SK-N-SH (cell line): ENCODE measurements at regions not wholly inside any gene's neighbourhood (a gene's known extent, or its start where the extent isn't known, plus 50 kb on each side); places are given as distances from the start of the nearest gene placed in this dataset.

Experiments used
- CTCF ChIA-PET: fragments of 300-600, 350-600 bp; formaldehyde crosslinking; extraction: SDS; loops from one replicate; lab custom pipeline; 2021; lab: Yijun Ruan, JAX
- POLR2A ChIA-PET: fragments of 350-600 bp; sonication (Branson Sonifier 250); formaldehyde crosslinking; extraction: SDS; loops from one replicate; lab custom pipeline; 2020; ENCODE audit warnings: antibody characterized with exemption, inconsistent platforms; lab: Yijun Ruan, JAX
- DNase-seq: peaks from one replicate; pipeline ENCODE4 v3.0.0; 2012
- H2AFZ ChIP-seq: fragments of 200-600 bp; sonication (generic); 2 replicates; pipeline ENCODE4 v1.8.1; 2016; ENCODE audit warnings: antibody characterized with exemption, mild to moderate bottlenecking, low read depth
- H3F3A ChIP-seq: fragments of 200-600 bp; sonication (generic); replicated peaks from 2 replicates; pipeline ENCODE3; 2016; ENCODE audit warnings: antibody characterized with exemption, mild to moderate bottlenecking; ENCODE audit not compliant: insufficient read depth
- H3K27ac ChIP-seq, 2 experiments: fragments of 200-500 bp in 1 of 2; fragments of 200-600 bp in 1 of 2; sonication (Bioruptor generic) in 1 of 2; sonication (generic), shearing (Covaris generic) in 1 of 2; 2 replicates each; pipeline versions ENCODE4 v1.5.1 to v1.6.1; 2014 to 2016; ENCODE audit warnings: low read depth in 2 of 2, inconsistent platforms in 1 of 2, low read length in 1 of 2, mild to moderate bottlenecking in 1 of 2, mixed read lengths in 1 of 2
- H3K27me3 ChIP-seq: fragments of 200-600 bp; sonication (generic), shearing (Covaris generic); 2 replicates; pipeline ENCODE4 v1.6.1; 2016; ENCODE audit warnings: mixed run types; ENCODE audit not compliant: insufficient read depth
- H3K36me3 ChIP-seq, 2 experiments: fragments of 200-500 bp in 1 of 2; fragments of 200-600 bp in 1 of 2; sonication (Bioruptor generic) in 1 of 2; sonication (generic) in 1 of 2; replicated peaks in 1 of 2; 2 replicates each; pipeline versions ENCODE3 to v1.5.1; 2014 to 2016; ENCODE audit warnings: low read length in 1 of 2, mild to moderate bottlenecking in 1 of 2; ENCODE audit not compliant: insufficient read depth in 2 of 2, control insufficient read depth in 1 of 2
- H3K4me1 ChIP-seq, 2 experiments: fragments of 200-500 bp in 1 of 2; fragments of 200-600 bp in 1 of 2; sonication (Bioruptor generic) in 1 of 2; sonication (generic), shearing (Covaris generic) in 1 of 2; 2 replicates each; pipeline versions ENCODE4 v1.5.1 to v1.6.1; 2014 to 2016; ENCODE audit warnings: low read depth in 1 of 2, low read length in 1 of 2, mixed run types in 1 of 2; ENCODE audit not compliant: insufficient read depth in 2 of 2, control insufficient read depth in 1 of 2
- H3K4me2 ChIP-seq: fragments of 200-600 bp; sonication (generic), shearing (Covaris generic); 2 replicates; pipeline ENCODE4 v1.6.1; 2017; ENCODE audit warnings: mixed run types
- H3K4me3 ChIP-seq, 2 experiments: fragments of 200-500 bp in 1 of 2; fragments of 200-600 bp in 1 of 2; sonication (Bioruptor generic) in 1 of 2; sonication (generic), shearing (Covaris generic) in 1 of 2; 2 replicates each; pipeline versions ENCODE4 v1.5.1 to v1.8.1; 2014 to 2016; ENCODE audit warnings: low read depth in 2 of 2, inconsistent platforms in 1 of 2, low read length in 1 of 2, mild to moderate bottlenecking in 1 of 2, mixed read lengths in 1 of 2, moderate library complexity in 1 of 2
- H3K79me2 ChIP-seq: fragments of 200-600 bp; sonication (generic); 2 replicates; pipeline ENCODE4 v1.8.1; 2017; ENCODE audit warnings: mild to moderate bottlenecking; ENCODE audit not compliant: insufficient read depth
- H3K9ac ChIP-seq: fragments of 200-600 bp; sonication (generic); 2 replicates; pipeline ENCODE4 v1.6.1; 2017; ENCODE audit warnings: mixed run types
- H3K9me2 ChIP-seq: fragments of 200-600 bp; sonication (generic); 2 replicates; pipeline ENCODE4 v1.6.1; 2017; ENCODE audit warnings: mixed run types
- H3K9me3 ChIP-seq: fragments of 200-600 bp; sonication (generic); 2 replicates; pipeline ENCODE4 v1.6.1; 2017; ENCODE audit warnings: mixed run types, mild to moderate bottlenecking, moderate library complexity
- H4K20me1 ChIP-seq: fragments of 200-600 bp; sonication (generic); 2 replicates; pipeline ENCODE4 v1.6.1; 2017; ENCODE audit warnings: mild to moderate bottlenecking, mixed run types; ENCODE audit not compliant: insufficient read depth
- CHD2 ChIP-seq: fragments of 150-350 bp; IDR thresholded peaks from 2 replicates; pipeline ENCODE4 v1.6.1; 2018; ENCODE audit warnings: low read length; ENCODE audit not compliant: partially characterized antibody
- CTCF ChIP-seq: fragments of 200-600 bp; sonication (generic); IDR thresholded peaks from 2 replicates; pipeline ENCODE4 v1.6.1; 2017; ENCODE audit warnings: antibody characterized with exemption, mild to moderate bottlenecking, moderate library complexity
- ELF1 ChIP-seq: IDR thresholded peaks from 2 replicates; pipeline ENCODE4 v1.4.0; 2012
- FOXJ3 ChIP-seq: sonication (generic); formaldehyde crosslinking; IDR thresholded peaks from 2 replicates; pipeline ENCODE4 v1.5.1; 2020; ENCODE audit warnings: mild to moderate bottlenecking, missing genetic modification reagents
- FOXM1 ChIP-seq: IDR thresholded peaks from 2 replicates; pipeline ENCODE4 v1.4.0; 2012; ENCODE audit warnings: low read depth, mild to moderate bottlenecking
- JUND ChIP-seq: IDR thresholded peaks from 2 replicates; pipeline ENCODE4 v1.4.0; 2012
- RAD21 ChIP-seq: IDR thresholded peaks from 2 replicates; pipeline ENCODE4 v1.6.1; 2012; ENCODE audit warnings: mild to moderate bottlenecking, low read length
- RCOR1 ChIP-seq: fragments of 150-350 bp; IDR thresholded peaks from 2 replicates; pipeline ENCODE4 v1.6.1; 2017; ENCODE audit warnings: antibody characterized with exemption, low read length
- RFX5 ChIP-seq: IDR thresholded peaks from 2 replicates; pipeline ENCODE4 v1.6.1; 2012; ENCODE audit warnings: mild to moderate bottlenecking, improper control_type of control experiment, low read length
- SIN3A ChIP-seq: IDR thresholded peaks from 2 replicates; pipeline ENCODE4 v1.6.1; 2012; ENCODE audit warnings: low read depth, mild to moderate bottlenecking, low read length, moderate library complexity, borderline replicate concordance
- SMC3 ChIP-seq: IDR thresholded peaks from 2 replicates; pipeline ENCODE4 v1.6.1; 2012; ENCODE audit warnings: low read depth, low read length, improper control_type of control experiment
- TCF12 ChIP-seq: IDR thresholded peaks from 2 replicates; pipeline ENCODE4 v1.4.0; 2012
- YY1 ChIP-seq: IDR thresholded peaks from 2 replicates; pipeline ENCODE4 v1.4.0; 2012; ENCODE audit warnings: low read depth, mild to moderate bottlenecking
- WGBS: methylation state at CpG from one replicate; pipeline ENCODE4 v1.1.6; 2017; ENCODE audit warnings: low lambda C conversion rate; 5-methylcytosine and 5-hydroxymethylcytosine counted together

- Histone ChIP-seq H3K27me3 (no peaks in the 10 kb centered on the region), H3K79me2 (no peaks in the 10 kb centered on the region), H3K9me3 (no peaks in the 10 kb centered on the region), H3K4me2 (no peak overlapping the region), H4K20me1 (no peaks in the 10 kb centered on the region), H3K4me3 (no peak overlapping the region), H3K4me1 (no peaks in the 10 kb centered on the region; a peak in 1 of 4 replicates), H3K9ac (no peak overlapping the region), H3K36me3 (no peaks in the 10 kb centered on the region), H3K9me2 (no peaks in the 10 kb centered on the region), H3F3A (no peaks in the 10 kb centered on the region), H2AFZ (no peak overlapping the region), H3K27ac (no peak overlapping the region)
- ChIA-PET POLR2A (no interaction called here), CTCF (no interaction called here)
- DNase-seq: no peak
- TF ChIP-seq FOXM1: no peak
- WGBS: 35% methylated on average over 3 of the region's 3 CpGs
These were observed 103.2 kb upstream of the WAC start for GRCh38 chr10:28429573-28430216.

- H3K9me3 ChIP-seq: no peaks in the 10 kb centered on the region
- no peak for TF ChIP-seq JUND
- no peak for TF ChIP-seq TCF12
- no peak for TF ChIP-seq SIN3A
- TF ChIP-seq RAD21: no peak
- no peak for TF ChIP-seq CHD2
- TF ChIP-seq FOXJ3 (CRISPR knock-in tag): no peak
- no peak for TF ChIP-seq ELF1
- H2AFZ ChIP-seq: no peak overlapping the region
- H3K9me2 ChIP-seq: no peaks in the 10 kb centered on the region
- no peaks in the 10 kb centered on the region for H3K27me3 ChIP-seq
- H3K36me3 ChIP-seq: no peaks in the 10 kb centered on the region
- no peaks in the 10 kb centered on the region for H4K20me1 ChIP-seq
- no peak overlapping the region for H3K27ac ChIP-seq
- CTCF ChIA-PET: interaction anchor here (0.5 to 1.8 kb wide), 13 partner anchors 11 to 205 kb away, joined by 3 to 9 read pairs (median 3); no protein-coding TSS in a partner anchor
- H3K79me2 ChIP-seq: no peaks in the 10 kb centered on the region
- WGBS: 54% methylated on average over 5 of the region's 5 CpGs
- no peak overlapping the region for H3K9ac ChIP-seq
- H3K4me2 ChIP-seq: no peak overlapping the region
- POLR2A ChIA-PET: no interaction called here
- H3F3A ChIP-seq: no peaks in the 10 kb centered on the region
- H3K4me1 ChIP-seq: no peaks in the 10 kb centered on the region; a peak in 1 of 4 replicates
- H3K4me3 ChIP-seq: no peak overlapping the region
- DNase-seq: no peak
These were observed 101.8 kb upstream of the WAC start for GRCh38 chr10:28431139-28431538.

GRCh38 chr10:28432210-28432676 is 100.7 kb upstream of the WAC start:
- H3K4me3 ChIP-seq: no peak overlapping the region; a peak in 1 of 4 replicates
- ChIA-PET CTCF (interaction anchor here (0.6 to 1.8 kb wide), 7 partner anchors 11 to 1145 kb away, joined by 3 to 9 read pairs (median 4); no protein-coding TSS in a partner anchor), POLR2A (no interaction called here)
- WGBS: 0% methylated on average over 9 of the region's 9 CpGs
- TF ChIP-seq RCOR1 (peak; percentile 59; the same call in 1 of the 2 replicates), SMC3 (peak; percentile 75), RFX5 (no peak), CTCF (peak; percentile 80), YY1 (peak; percentile 57; the same call in 1 of the 2 replicates), RAD21 (peak; percentile 91), TCF12 (no peak)
- no peaks in the 10 kb centered on the region; the same call in 1 of the 2 replicates for H3K27me3 ChIP-seq
- H3K4me2 ChIP-seq: no peak overlapping the region
- no peaks in the 10 kb centered on the region for H3K79me2 ChIP-seq
- no peaks in the 10 kb centered on the region for H3K9me2 ChIP-seq
- no peak overlapping the region for H3K27ac ChIP-seq
- H4K20me1 ChIP-seq: no peaks in the 10 kb centered on the region
- H3F3A ChIP-seq: no peaks in the 10 kb centered on the region
- H3K4me1 ChIP-seq: no peaks in the 10 kb centered on the region; a peak in 1 of 4 replicates
- H3K9me3 ChIP-seq: no peaks in the 10 kb centered on the region
- H3K9ac ChIP-seq: no peak overlapping the region
- peak; percentile 79 for DNase-seq
- peak overlapping the region; percentile 86; the same call in 1 of the 2 replicates for H2AFZ ChIP-seq
- H3K36me3 ChIP-seq: no peaks in the 10 kb centered on the region
